Esophagus muscularis mucosa (tissue), 3 donors: ENCODE measurements at regions not wholly inside any gene's neighbourhood (a gene's known extent, or its start where the extent isn't known, plus 50 kb on each side); places are given as distances from the start of the nearest gene placed in this dataset.

ENCODE experiments used
- CTCF ChIP-seq, 3 experiments: fragments of 200-600 bp in 2 of 3; fragments of 450-650 bp in 1 of 3; sonication (generic) in 2 of 3; IDR thresholded peaks; one replicate each; pipeline ENCODE4 v1.5.1; 2017 to 2019; ENCODE audit warnings: antibody characterized with exemption in 3 of 3, mild to moderate bottlenecking in 2 of 3, moderate library complexity in 1 of 3
- POLR2AphosphoS5 ChIP-seq, 2 donors: sonication (generic); formaldehyde crosslinking; IDR thresholded peaks; one replicate each; pipeline ENCODE4 v1.6.1; 2017; ENCODE audit warnings: antibody characterized with exemption in 2 of 2

GRCh38 chr22:48567213-48567975 is 1260.3 kb downstream of the BRD1 start:
- TF ChIP-seq CTCF (IDR thresholded peaks at IDR 0.05) (no peak), POLR2AphosphoS5 (IDR thresholded peaks at IDR 0.05) (no peak)
